ENCODE measurements at regions not wholly inside any gene's neighbourhood (a gene's known extent, or its start where the extent isn't known, plus 50 kb on each side); places are given as distances from the start of the nearest gene placed in this dataset.

GRCh38 chr12:125687403-125687802 lies 622.2 kb downstream of the AACS start:
- Histone ChIP-seq H3K27ac (replicated peaks in 1 of 4) (no peak overlapping the region), H3K4me1 (no peaks in the 10 kb centered on the region), H3K36me3 (no peaks in the 10 kb centered on the region), H3K9me3 (no peaks in the 10 kb centered on the region), H3K27me3 (peaks cover 0 to 58% (median 0%) of the 10 kb centered on the region in 4 donors), H3K4me3 (no peak overlapping the region)
- intact Hi-C loops (cut with DNase I): no loop called here
- 72% methylated on average over 3 of the region's 3 CpGs for WGBS
- TF ChIP-seq EP300 (IDR thresholded peaks at IDR 0.05) (no peak), CTCF (IDR thresholded peaks at IDR 0.05) (no peak), POLR2A (IDR thresholded peaks at IDR 0.05; ENCODE audit: low read depth) (no peak), POLR2AphosphoS5 (IDR thresholded peaks at IDR 0.05) (no peak)
- peak; percentile 78 for DNase-seq (ENCODE audit: extremely low spot score)

- peak; percentile 75 for DNase-seq (ENCODE audit: extremely low spot score)
- WGBS: 88% methylated on average over 5 of the region's 7 CpGs
Measured at GRCh38 chr12:125687820-125688219, 622.6 kb downstream of the AACS start.

GRCh38 chr12:125688223-125688622 lies 623.0 kb downstream of the AACS start:
- DNase-seq (ENCODE audit: extremely low spot score): peak; percentile 70
- TF ChIP-seq EP300 (IDR thresholded peaks at IDR 0.05) (no peak), CTCF (IDR thresholded peaks at IDR 0.05) (no peak), POLR2AphosphoS5 (IDR thresholded peaks at IDR 0.05) (no peak), POLR2A (IDR thresholded peaks at IDR 0.05; ENCODE audit: low read depth) (no peak)
- Histone ChIP-seq H3K9me3 (no peaks in the 10 kb centered on the region), H3K27ac (replicated peaks in 1 of 4) (no peak overlapping the region), H3K4me1 (no peaks in the 10 kb centered on the region), H3K4me3 (no peak overlapping the region), H3K27me3 (peaks cover 0 to 58% (median 0%) of the 10 kb centered on the region in 4 donors), H3K36me3 (no peaks in the 10 kb centered on the region)
- 89% methylated on average over 5 of the region's 7 CpGs for WGBS
- intact Hi-C loops (cut with DNase I): no loop called here

More at GRCh38 chr12:125687820-125688219, 622.6 kb downstream of the AACS start:
- Histone ChIP-seq H3K4me1 (no peaks in the 10 kb centered on the region), H3K9me3 (no peaks in the 10 kb centered on the region), H3K27me3 (peaks cover 0 to 58% (median 0%) of the 10 kb centered on the region in 4 donors), H3K4me3 (no peak overlapping the region), H3K36me3 (no peaks in the 10 kb centered on the region), H3K27ac (replicated peaks in 1 of 4) (no peak overlapping the region)
- TF ChIP-seq EP300 (IDR thresholded peaks at IDR 0.05) (no peak), CTCF (IDR thresholded peaks at IDR 0.05) (no peak), POLR2AphosphoS5 (IDR thresholded peaks at IDR 0.05) (no peak), POLR2A (IDR thresholded peaks at IDR 0.05; ENCODE audit: low read depth) (no peak)
- intact Hi-C loops (cut with DNase I): no loop called here

- intact Hi-C loops (cut with DNase I): no loop called here
- peak; percentile 80 for DNase-seq (ENCODE audit: extremely low spot score)
- TF ChIP-seq EP300 (IDR thresholded peaks at IDR 0.05) (no peak), POLR2AphosphoS5 (IDR thresholded peaks at IDR 0.05) (no peak), POLR2A (IDR thresholded peaks at IDR 0.05; ENCODE audit: low read depth) (no peak), CTCF (IDR thresholded peaks at IDR 0.05) (no peak)
- peaks cover 0 to 52% (median 0%) of the 10 kb centered on the region in 4 donors for H3K27me3 ChIP-seq
- H3K9me3 ChIP-seq: no peaks in the 10 kb centered on the region
- WGBS: 100% methylated on average over 5 of the region's 5 CpGs
- no peak overlapping the region for H3K4me3 ChIP-seq
- H3K27ac ChIP-seq (replicated peaks in 1 of 4): no peak overlapping the region
- H3K4me1 ChIP-seq: no peaks in the 10 kb centered on the region
- no peaks in the 10 kb centered on the region for H3K36me3 ChIP-seq
Measured at GRCh38 chr12:125688881-125689280, 623.6 kb downstream of the AACS start.
